ENCODE measurements at regions not wholly inside any gene's neighbourhood (a gene's known extent, or its start where the extent isn't known, plus 50 kb on each side); places are given as distances from the start of the nearest gene placed in this dataset.
"Not testable (repeated sequence)": the region's sequence is repeated elsewhere in the genome, so short reads cannot be mapped to it uniquely, and the experiment has no call there.

GRCh38 chr2:183892315-183892941 is 705.9 kb upstream of the ZNF804A start:
- H3K9me3 Mint-ChIP-seq: peaks cover 5% of the 10 kb centered on the region
- DNase-seq (ENCODE audit: low read depth, low spot score): no peak
- no peak overlapping the region for H3K27ac Mint-ChIP-seq (ENCODE audit: unreplicated experiment)
- no peaks in the 10 kb centered on the region for H3K36me3 Mint-ChIP-seq (ENCODE audit: low read depth)
- no peaks in the 10 kb centered on the region for H3K27me3 Mint-ChIP-seq (ENCODE audit: low read depth)
- no peak overlapping the region for H3K4me3 Mint-ChIP-seq
- no peak for TF ChIP-seq CTCF (conservative IDR thresholded peaks at IDR 0.05)
- no peaks in the 10 kb centered on the region for H3K4me1 Mint-ChIP-seq

- peaks cover 3% of the 10 kb centered on the region for H3K9me3 Mint-ChIP-seq
- TF ChIP-seq CTCF (conservative IDR thresholded peaks at IDR 0.05): no peak
- H3K36me3 Mint-ChIP-seq (ENCODE audit: low read depth): no peaks in the 10 kb centered on the region
- H3K4me3 Mint-ChIP-seq: no peak overlapping the region
- no peak overlapping the region for H3K27ac Mint-ChIP-seq (ENCODE audit: unreplicated experiment)
- no peak for DNase-seq (ENCODE audit: low read depth, low spot score)
- peaks cover 7% of the 10 kb centered on the region for H3K4me1 Mint-ChIP-seq
- no peaks in the 10 kb centered on the region for H3K27me3 Mint-ChIP-seq (ENCODE audit: low read depth)
Measured at GRCh38 chr2:183898641-183899040, 699.7 kb upstream of the ZNF804A start.

GRCh38 chr2:183901931-183902330 is 696.4 kb upstream of the ZNF804A start:
- no peak for DNase-seq (ENCODE audit: low read depth, low spot score)
- H3K27me3 Mint-ChIP-seq (ENCODE audit: low read depth): no peaks in the 10 kb centered on the region
- H3K27ac Mint-ChIP-seq (ENCODE audit: unreplicated experiment): no peak overlapping the region
- peaks cover 7% of the 10 kb centered on the region for H3K4me1 Mint-ChIP-seq
- no peaks in the 10 kb centered on the region for H3K9me3 Mint-ChIP-seq
- no peak for TF ChIP-seq CTCF (conservative IDR thresholded peaks at IDR 0.05)
- no peaks in the 10 kb centered on the region for H3K36me3 Mint-ChIP-seq (ENCODE audit: low read depth)
- H3K4me3 Mint-ChIP-seq: no peak overlapping the region

- TF ChIP-seq CTCF (conservative IDR thresholded peaks at IDR 0.05): no peak
- H3K27ac Mint-ChIP-seq (ENCODE audit: unreplicated experiment): no peak overlapping the region
- no peaks in the 10 kb centered on the region for H3K36me3 Mint-ChIP-seq (ENCODE audit: low read depth)
- no peaks in the 10 kb centered on the region for H3K27me3 Mint-ChIP-seq (ENCODE audit: low read depth)
- DNase-seq (ENCODE audit: low read depth, low spot score): no peak
- no peak overlapping the region for H3K4me3 Mint-ChIP-seq
- H3K9me3 Mint-ChIP-seq: no peaks in the 10 kb centered on the region
- H3K4me1 Mint-ChIP-seq: peaks cover 7% of the 10 kb centered on the region
Measured at GRCh38 chr2:183903026-183903425, 695.3 kb upstream of the ZNF804A start.

- H3K27me3 Mint-ChIP-seq (ENCODE audit: low read depth); H3K27ac Mint-ChIP-seq (ENCODE audit: unreplicated experiment); H3K9me3 Mint-ChIP-seq; H3K4me1 Mint-ChIP-seq; DNase-seq (ENCODE audit: low read depth, low spot score); H3K36me3 Mint-ChIP-seq (ENCODE audit: low read depth); H3K4me3 Mint-ChIP-seq: not testable (repeated sequence)
Measured at GRCh38 chr2:183916041-183916440, 682.3 kb upstream of the ZNF804A start.

GRCh38 chr2:183919167-183919566 is 679.2 kb upstream of the ZNF804A start:
- Mint-ChIP-seq H3K9me3 (peaks cover 4% of the 10 kb centered on the region), H3K27me3 (ENCODE audit: low read depth) (no peaks in the 10 kb centered on the region), H3K27ac (ENCODE audit: unreplicated experiment) (no peak overlapping the region), H3K36me3 (ENCODE audit: low read depth) (no peaks in the 10 kb centered on the region), H3K4me1 (no peaks in the 10 kb centered on the region), H3K4me3 (no peak overlapping the region)
- TF ChIP-seq CTCF (conservative IDR thresholded peaks at IDR 0.05): no peak
- DNase-seq (ENCODE audit: low read depth, low spot score): no peak

All from neural crest cell (in vitro differentiated cells).